ENCODE measurements at regions not wholly inside any gene's neighbourhood (a gene's known extent, or its start where the extent isn't known, plus 50 kb on each side); places are given as distances from the start of the nearest gene placed in this dataset.

GRCh38 chr5:4130819-4131218 is 535.2 kb downstream of the IRX1 start:
- no peak for TF ChIP-seq CTCF (IDR thresholded peaks at IDR 0.05)
- no peak for TF ChIP-seq POLR2A (IDR thresholded peaks at IDR 0.05)
